Peyer's patch (tissue), 4 donors: ENCODE measurements at regions not wholly inside any gene's neighbourhood (a gene's known extent, or its start where the extent isn't known, plus 50 kb on each side); places are given as distances from the start of the nearest gene placed in this dataset.

ENCODE experiments used
- POLR2A ChIP-seq, 2 donors: fragments of 450-650 bp; IDR thresholded peaks; one replicate each; pipeline ENCODE4 v1.5.1; 2017; ENCODE audit warnings: antibody characterized with exemption in 2 of 2, mild to moderate bottlenecking in 2 of 2, moderate library complexity in 2 of 2
- TF ChIP-seq, protein P1 (sequence below), 6 experiments: fragments of 450-650 bp in 4 of 6; fragments of 200-600 bp in 2 of 6; sonication (generic) in 1 of 6; IDR thresholded peaks; one replicate each; pipeline ENCODE4 v1.5.1; 2017 to 2019; ENCODE audit warnings: antibody characterized with exemption in 6 of 6, mild to moderate bottlenecking in 3 of 6, moderate library complexity in 1 of 6

- TF ChIP-seq, protein P1, sequence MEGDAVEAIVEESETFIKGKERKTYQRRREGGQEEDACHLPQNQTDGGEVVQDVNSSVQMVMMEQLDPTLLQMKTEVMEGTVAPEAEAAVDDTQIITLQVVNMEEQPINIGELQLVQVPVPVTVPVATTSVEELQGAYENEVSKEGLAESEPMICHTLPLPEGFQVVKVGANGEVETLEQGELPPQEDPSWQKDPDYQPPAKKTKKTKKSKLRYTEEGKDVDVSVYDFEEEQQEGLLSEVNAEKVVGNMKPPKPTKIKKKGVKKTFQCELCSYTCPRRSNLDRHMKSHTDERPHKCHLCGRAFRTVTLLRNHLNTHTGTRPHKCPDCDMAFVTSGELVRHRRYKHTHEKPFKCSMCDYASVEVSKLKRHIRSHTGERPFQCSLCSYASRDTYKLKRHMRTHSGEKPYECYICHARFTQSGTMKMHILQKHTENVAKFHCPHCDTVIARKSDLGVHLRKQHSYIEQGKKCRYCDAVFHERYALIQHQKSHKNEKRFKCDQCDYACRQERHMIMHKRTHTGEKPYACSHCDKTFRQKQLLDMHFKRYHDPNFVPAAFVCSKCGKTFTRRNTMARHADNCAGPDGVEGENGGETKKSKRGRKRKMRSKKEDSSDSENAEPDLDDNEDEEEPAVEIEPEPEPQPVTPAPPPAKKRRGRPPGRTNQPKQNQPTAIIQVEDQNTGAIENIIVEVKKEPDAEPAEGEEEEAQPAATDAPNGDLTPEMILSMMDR (IDR thresholded peaks at IDR 0.05), result no peak
- TF ChIP-seq POLR2A (IDR thresholded peaks at IDR 0.05), result no peak
These were observed 400.5 kb downstream of the ETNK1 start for GRCh38 chr12:23025372-23026016.
